T-helper 1 cell (primary cell): ENCODE measurements at regions not wholly inside any gene's neighbourhood (a gene's known extent, or its start where the extent isn't known, plus 50 kb on each side); places are given as distances from the start of the nearest gene placed in this dataset.

Experiments
- DNase-seq, 5 donors: peaks; one replicate each; pipeline ENCODE4 v3.0.0-alpha.2; 2012 to 2020

GRCh38 chr10:126851414-126852108 lies 53.7 kb upstream of the DOCK1 start:
- DNase-seq: no peak

- no peak for DNase-seq
Observed at GRCh38 chr10:126854726-126855495, 50.3 kb upstream of the DOCK1 start.
